H1 (cell line): ENCODE measurements at regions not wholly inside any gene's neighbourhood (a gene's known extent, or its start where the extent isn't known, plus 50 kb on each side); places are given as distances from the start of the nearest gene placed in this dataset.

Experiments
- BACH1 ChIP-seq: IDR thresholded peaks from 2 replicates; pipeline ENCODE4 v1.6.1; 2012; ENCODE audit warnings: low read length, improper control_type of control experiment
- KDM4A ChIP-seq: IDR thresholded peaks from one replicate; pipeline ENCODE4 v1.7.1; 2012; ENCODE audit warnings: low read depth, mild to moderate bottlenecking, moderate library complexity, low read length, inconsistent platforms; ENCODE audit not compliant: severe bottlenecking
- NRF1 ChIP-seq: IDR thresholded peaks from 2 replicates; pipeline ENCODE4 v1.6.1; 2011; ENCODE audit warnings: mild to moderate bottlenecking, low read depth, low read length, improper control_type of control experiment
- PHF8 ChIP-seq: fragments of 200-600 bp; sonication (generic); conservative IDR thresholded peaks from 2 replicates; pipeline ENCODE4 v1.7.1; 2012; ENCODE audit warnings: low read depth, mild to moderate bottlenecking, inconsistent platforms, low read length, moderate library complexity
- TAF1 ChIP-seq: IDR thresholded peaks from 2 replicates; pipeline ENCODE4 v1.6.1; 2011; ENCODE audit warnings: mild to moderate bottlenecking, low read depth, low read length
- USF2 ChIP-seq: IDR thresholded peaks from 2 replicates; pipeline ENCODE4 v1.6.1; 2011; ENCODE audit warnings: low read length, improper control_type of control experiment

- no peak for TF ChIP-seq NRF1
- no peak for TF ChIP-seq USF2
- TF ChIP-seq BACH1 = no peak
- no peak for TF ChIP-seq PHF8
- TF ChIP-seq KDM4A = no peak
- TF ChIP-seq TAF1 = no peak
Observed at GRCh38 chr4:119733431-119733830, 104.8 kb upstream of the PDE5A start (continued).
